Naive thymus-derived CD4-positive, alpha-beta T cell (primary cell): ENCODE measurements at regions not wholly inside any gene's neighbourhood (a gene's known extent, or its start where the extent isn't known, plus 50 kb on each side); places are given as distances from the start of the nearest gene placed in this dataset.

Experiments
- ATAC-seq: fragments of 150-1000 bp; cut with Tn5 transposase; 2 replicates; pipeline ENCODE4 v1.10.0; 2021; ENCODE audit warnings: mild to moderate bottlenecking, moderate library complexity
- CTCF ChIA-PET: fragments of 350-600 bp; sonication (Branson Sonifier 250); formaldehyde crosslinking; loops from one replicate; lab custom pipeline; 2021; ENCODE audit warnings: antibody characterized with exemption; lab: Charles Lee
- POLR2A ChIA-PET: fragments of 350-600 bp; sonication (Branson Sonifier 250); formaldehyde crosslinking; loops from one replicate; lab custom pipeline; 2021; ENCODE audit warnings: antibody characterized with exemption, inconsistent platforms; lab: Charles Lee
- DNase-seq, 9 donors: peaks; one replicate each; pipeline versions ENCODE4 v3.0.0 to v3.0.0-alpha.2; 2020 to 2022; ENCODE audit warnings: mixed read lengths in 1 of 9
- H3K27ac ChIP-seq: one replicate; pipeline ENCODE4 v1.7.0; 2013; ENCODE audit warnings: mild to moderate bottlenecking, low read depth, low read length, moderate library complexity
- H3K27me3 ChIP-seq, 2 donors: one replicate each; pipeline ENCODE4 v1.7.0; 2013; ENCODE audit warnings: low read length in 2 of 2, mild to moderate bottlenecking in 2 of 2, moderate library complexity in 2 of 2; ENCODE audit not compliant: control insufficient read depth in 2 of 2, insufficient read depth in 2 of 2
- H3K36me3 ChIP-seq, 3 experiments: 1 replicate in 2 of 3; 2 replicates in 1 of 3; pipeline ENCODE4 v1.7.0; 2013; ENCODE audit warnings: low read length in 3 of 3, mild to moderate bottlenecking in 3 of 3, moderate library complexity in 1 of 3; ENCODE audit not compliant: insufficient read depth in 3 of 3, control insufficient read depth in 2 of 3
- H3K4me1 ChIP-seq, 2 donors: one replicate each; pipeline ENCODE4 v1.7.0; 2013; ENCODE audit warnings: low read length in 2 of 2, mild to moderate bottlenecking in 2 of 2, moderate library complexity in 1 of 2; ENCODE audit not compliant: control insufficient read depth in 2 of 2, insufficient read depth in 2 of 2
- H3K4me3 ChIP-seq: 2 replicates; pipeline ENCODE4 v1.7.0; 2013; ENCODE audit warnings: mild to moderate bottlenecking, low read length
- H3K9me3 ChIP-seq, 3 experiments: 1 replicate in 2 of 3; 2 replicates in 1 of 3; pipeline ENCODE4 v1.7.0; 2013; ENCODE audit warnings: low read length in 3 of 3; ENCODE audit not compliant: control insufficient read depth in 2 of 3
- H3K27ac Mint-ChIP-seq, 9 donors: one replicate each; pipeline ENCODE4 v1.8.0; 2020 to 2022; ENCODE audit warnings: mixed read lengths in 9 of 9, mild to moderate bottlenecking in 8 of 9, moderate library complexity in 5 of 9, inconsistent platforms in 2 of 9
- H3K27me3 Mint-ChIP-seq, 5 donors: one replicate each; pipeline ENCODE4 v1.8.0; 2021 to 2022; ENCODE audit warnings: mixed read lengths in 5 of 5, mild to moderate bottlenecking in 1 of 5
- H3K36me3 Mint-ChIP-seq, 5 donors: one replicate each; pipeline ENCODE4 v1.8.0; 2020 to 2022; ENCODE audit warnings: mixed read lengths in 5 of 5, mild to moderate bottlenecking in 3 of 5, inconsistent platforms in 1 of 5
- H3K4me1 Mint-ChIP-seq, 7 donors: one replicate each; pipeline ENCODE4 v1.8.0; 2020 to 2022; ENCODE audit warnings: mixed read lengths in 7 of 7, mild to moderate bottlenecking in 3 of 7, inconsistent platforms in 1 of 7
- H3K4me3 Mint-ChIP-seq, 10 donors: one replicate each; pipeline ENCODE4 v1.8.0; 2020 to 2022; ENCODE audit warnings: mild to moderate bottlenecking in 10 of 10, mixed read lengths in 10 of 10, moderate library complexity in 6 of 10, inconsistent platforms in 2 of 10
- H3K9me3 Mint-ChIP-seq, 11 donors: one replicate each; pipeline ENCODE4 v1.8.0; 2020 to 2022; ENCODE audit warnings: mixed read lengths in 11 of 11, mild to moderate bottlenecking in 4 of 11, inconsistent platforms in 1 of 11, moderate library complexity in 1 of 11
- intact Hi-C, 2 donors: fragments of 100-400 bp; cut with micrococcal nuclease; formaldehyde crosslinking; loops; one replicate each; pipeline ENCODE4 v1.15.1; 2023

GRCh38 chr4:112994732-112995464 is 54.6 kb upstream of the ANK2 start:
- no peak overlapping the region for H3K4me3 Mint-ChIP-seq
- intact Hi-C loops: no loop called here

More at GRCh38 chr4:112994732-112995464, 54.6 kb upstream of the ANK2 start:
- H3K4me1 ChIP-seq: no peaks in the 10 kb centered on the region
- H3K27ac Mint-ChIP-seq: no peak overlapping the region
- H3K27me3 Mint-ChIP-seq: peaks cover 0 to 15% (median 3%) of the 10 kb centered on the region in 5 donors
- ATAC-seq (no peak), DNase-seq (no peak)
- no peak overlapping the region for H3K4me3 ChIP-seq
- peaks cover 0 to 3% (median 0%) of the 10 kb centered on the region in 5 donors for H3K36me3 Mint-ChIP-seq
- no peak overlapping the region for H3K27ac ChIP-seq
- no peaks in the 10 kb centered on the region for H3K9me3 ChIP-seq
- H3K27me3 ChIP-seq: no peaks in the 10 kb centered on the region
- H3K4me1 Mint-ChIP-seq: no peaks in the 10 kb centered on the region
- no peaks in the 10 kb centered on the region for H3K36me3 ChIP-seq
- POLR2A ChIA-PET: no interaction called here
- CTCF ChIA-PET: no interaction called here
- peaks cover 0 to 11% (median 2%) of the 10 kb centered on the region in 11 donors for H3K9me3 Mint-ChIP-seq
